ENCODE measurements at regions not wholly inside any gene's neighbourhood (a gene's known extent, or its start where the extent isn't known, plus 50 kb on each side); places are given as distances from the start of the nearest gene placed in this dataset.

DNA sequence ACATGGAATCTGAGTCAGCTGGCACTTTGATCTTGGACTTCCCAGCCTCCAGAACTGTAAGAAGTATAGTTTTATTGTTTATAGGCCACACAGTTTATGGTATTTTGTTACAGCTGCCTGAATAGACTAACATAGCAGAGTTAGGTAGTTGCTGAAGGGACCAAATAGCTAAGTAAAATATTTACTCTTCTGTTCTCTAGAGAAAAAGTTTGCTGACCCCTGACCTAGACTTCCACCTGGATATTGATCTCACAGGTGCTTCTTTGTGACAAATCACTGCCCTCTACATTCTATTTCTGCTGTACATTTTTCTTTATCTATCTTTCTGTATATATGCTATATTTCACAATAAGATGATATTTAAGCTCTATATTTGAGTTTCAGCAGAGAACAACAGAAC, 212.5 kb downstream of the CSNK2A3 start:
- no peak for DNase-seq (ENCODE audit: low spot score)

DNA sequence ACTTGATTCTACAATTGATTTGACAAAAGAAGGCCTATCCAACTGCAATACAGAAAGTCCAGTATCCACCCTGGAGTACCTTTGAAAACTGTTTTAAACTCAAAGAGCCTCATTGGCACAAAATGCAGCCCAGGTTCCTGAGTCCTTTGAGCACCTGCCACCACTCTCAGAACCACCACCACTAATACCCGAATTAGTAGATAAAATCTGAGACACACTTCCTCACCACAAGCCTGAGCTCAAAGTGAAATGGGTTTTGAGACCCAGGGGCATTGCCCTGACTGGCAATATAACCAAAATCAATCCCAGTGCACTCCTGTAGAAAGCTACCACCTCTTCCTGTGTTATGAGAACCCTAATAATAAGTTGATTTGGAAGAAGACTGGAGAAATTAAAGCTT, 215.7 kb downstream of the CSNK2A3 start:
- no peak for DNase-seq (ENCODE audit: low spot score)

DNA sequence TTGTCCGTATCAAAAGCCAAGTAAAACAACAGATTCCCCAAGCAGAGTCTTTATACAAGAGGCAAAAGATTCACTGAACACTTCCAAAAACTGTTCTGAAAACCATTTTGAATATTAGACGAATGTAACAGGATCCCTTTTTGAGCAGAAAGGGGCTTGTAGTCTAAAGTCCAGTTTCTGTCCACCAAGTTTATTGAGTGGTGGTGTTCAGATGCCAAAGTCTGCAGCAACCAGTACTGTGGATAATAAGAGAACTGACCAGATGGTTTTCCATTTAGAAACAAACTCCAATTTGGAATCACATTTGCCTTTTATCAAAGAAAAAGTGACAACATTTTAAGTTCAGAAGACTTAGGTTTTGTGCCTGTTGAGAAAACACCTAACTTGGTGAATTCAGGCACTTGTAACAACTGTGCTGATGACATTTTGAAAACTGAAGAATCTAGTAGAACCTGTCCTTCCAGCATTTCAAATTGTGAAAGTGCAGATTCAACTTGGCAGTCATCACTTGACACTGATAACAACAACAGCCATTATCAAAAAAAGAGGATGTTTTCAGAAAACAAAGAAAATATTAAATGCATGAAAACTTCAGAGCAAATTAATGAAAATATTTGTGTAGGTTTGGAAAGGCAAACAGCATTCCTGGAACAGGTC, 217.1 kb downstream of the CSNK2A3 start:
- DNase-seq (ENCODE audit: low spot score) = no peak

DNA sequence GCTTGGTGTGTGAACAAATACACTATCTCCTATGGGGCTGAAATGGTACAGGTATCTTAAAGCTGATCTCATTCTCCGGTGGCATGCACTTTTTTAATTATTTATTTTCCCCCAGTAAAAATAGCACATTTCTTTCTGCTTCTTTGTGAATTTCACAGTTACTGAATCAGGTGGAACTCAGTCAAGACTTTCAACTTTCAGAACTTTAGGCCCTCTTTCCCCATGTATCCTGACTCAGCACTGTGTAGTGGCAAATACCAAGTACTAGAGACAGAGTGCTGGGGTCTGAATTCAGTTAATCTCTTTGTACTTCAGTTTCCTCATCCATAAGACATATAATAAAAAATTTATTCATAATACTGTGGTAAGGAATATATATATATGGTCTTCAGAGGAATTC, 223.9 kb downstream of the CSNK2A3 start:
- no peak for DNase-seq (ENCODE audit: low spot score)

DNA sequence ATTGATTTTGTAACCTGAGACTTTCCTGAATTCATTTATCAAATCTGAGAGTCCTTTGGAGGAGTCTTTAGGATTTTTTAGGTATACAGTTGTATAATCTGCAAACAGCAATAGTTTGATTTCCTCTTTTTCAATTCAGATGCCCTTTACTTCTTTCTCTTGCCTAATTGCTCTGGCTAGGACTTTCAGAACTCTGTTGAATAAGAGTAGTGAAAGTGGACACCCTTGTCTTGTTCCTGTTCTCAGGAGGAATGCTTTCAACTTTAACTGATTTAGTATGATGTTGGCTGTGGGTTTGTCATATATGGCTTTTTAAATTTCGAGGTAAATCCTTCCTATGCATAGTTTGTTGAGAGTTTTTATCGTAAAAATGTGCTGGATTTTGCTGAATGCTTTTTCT, 227.4 kb downstream of the CSNK2A3 start:
- DNase-seq (ENCODE audit: low spot score) = no peak

DNA sequence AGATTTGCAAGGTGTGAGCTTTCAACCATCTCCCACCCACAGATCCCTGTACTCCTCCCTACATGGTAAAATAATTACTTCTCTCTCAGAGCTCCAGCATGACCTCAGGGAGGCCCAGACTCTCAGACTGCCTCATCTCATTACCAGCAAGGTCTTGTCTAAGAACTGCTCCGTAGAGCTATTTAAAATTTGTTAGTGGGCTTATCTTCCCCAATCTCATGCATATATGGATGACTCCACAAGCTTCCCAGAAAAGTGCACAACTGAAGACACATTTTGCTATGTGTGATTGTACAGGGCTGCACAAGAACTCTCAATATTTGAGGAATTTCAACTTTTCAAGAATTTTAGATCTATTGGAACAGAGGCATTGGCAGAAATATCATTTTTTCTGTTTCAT, 230.3 kb downstream of the CSNK2A3 start:
- DNase-seq (ENCODE audit: low spot score) = no peak

DNA sequence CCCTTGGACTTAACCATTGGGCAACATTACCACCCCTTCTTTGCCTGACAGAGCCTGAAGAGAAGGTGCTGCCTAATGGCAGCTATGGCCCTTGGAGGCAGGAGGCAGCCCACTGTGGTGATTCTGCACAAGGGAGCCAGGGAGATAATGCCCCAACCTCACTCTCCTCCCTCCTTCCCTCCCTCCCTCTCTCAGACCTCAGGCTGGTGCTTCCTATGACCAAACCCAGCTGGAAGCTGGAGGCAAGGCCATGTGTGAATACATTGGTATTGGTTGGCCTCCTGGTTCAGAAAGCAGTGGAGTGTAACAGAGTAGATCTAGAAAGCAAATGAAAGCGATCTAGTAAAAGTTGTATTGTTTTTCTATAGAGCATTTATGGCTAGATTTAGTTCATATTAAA, 233.1 kb downstream of the CSNK2A3 start:
- no peak for DNase-seq (ENCODE audit: low spot score)

DNA sequence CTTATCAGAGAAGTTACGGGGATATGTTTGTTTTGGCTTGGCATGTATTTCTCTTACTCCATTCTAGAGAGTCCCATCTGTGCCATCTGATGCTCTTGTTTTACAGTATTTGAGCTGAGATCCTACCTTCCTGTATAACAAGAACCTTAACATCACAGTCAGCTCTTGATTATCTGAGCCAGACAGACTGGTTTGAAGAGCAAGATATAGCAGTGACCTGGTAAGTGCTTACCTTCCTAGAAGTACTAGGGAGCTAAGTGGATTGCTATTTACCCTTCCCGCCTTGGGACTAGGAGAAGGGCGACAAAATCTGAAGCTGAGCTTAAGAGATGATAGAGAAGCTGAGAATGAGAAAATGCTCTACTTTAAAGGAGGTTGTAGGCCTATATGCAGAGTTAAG, 235.3 kb downstream of the CSNK2A3 start:
- DNase-seq (ENCODE audit: low spot score) = no peak

DNA sequence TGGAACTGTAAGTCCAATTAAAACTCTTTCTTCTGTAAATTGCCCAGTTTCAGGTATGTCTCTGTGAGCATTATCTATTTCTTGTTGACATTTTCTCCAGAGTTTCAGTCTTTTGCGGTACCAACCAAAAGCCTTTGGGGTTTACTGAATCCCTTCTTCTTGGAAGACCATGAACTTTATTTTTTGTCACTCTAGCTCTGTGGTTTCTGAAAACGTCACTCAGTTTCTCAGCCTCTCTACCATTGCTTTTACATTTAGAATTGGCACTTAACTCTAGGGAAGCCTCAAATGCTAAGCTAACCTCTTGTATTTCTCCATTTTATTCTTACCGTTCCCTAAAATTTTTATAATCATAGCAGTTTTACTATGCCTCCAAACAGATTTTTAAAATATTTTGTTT, 237.6 kb downstream of the CSNK2A3 start:
- no peak for DNase-seq (ENCODE audit: low spot score)

DNA sequence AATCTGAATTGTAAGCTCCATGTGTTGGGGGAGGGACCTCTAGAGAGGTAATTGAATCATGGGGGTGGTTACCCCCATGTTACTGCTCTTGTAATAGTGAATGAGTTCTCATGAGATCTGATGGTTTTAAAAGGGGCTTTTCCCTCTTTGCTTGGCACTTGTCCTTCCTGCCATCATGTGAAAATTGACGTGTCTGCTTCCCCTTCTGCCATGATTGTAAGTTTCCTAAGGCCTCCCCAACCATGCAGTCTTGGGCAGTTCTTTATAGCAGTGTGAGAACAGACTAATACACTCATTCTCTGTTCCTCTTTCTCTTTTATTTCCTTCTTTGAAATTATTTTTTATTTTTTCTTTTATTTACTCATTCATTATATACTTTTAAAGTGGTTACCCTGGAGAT, 239.4 kb downstream of the CSNK2A3 start:
- no peak for DNase-seq (ENCODE audit: low spot score)

DNA sequence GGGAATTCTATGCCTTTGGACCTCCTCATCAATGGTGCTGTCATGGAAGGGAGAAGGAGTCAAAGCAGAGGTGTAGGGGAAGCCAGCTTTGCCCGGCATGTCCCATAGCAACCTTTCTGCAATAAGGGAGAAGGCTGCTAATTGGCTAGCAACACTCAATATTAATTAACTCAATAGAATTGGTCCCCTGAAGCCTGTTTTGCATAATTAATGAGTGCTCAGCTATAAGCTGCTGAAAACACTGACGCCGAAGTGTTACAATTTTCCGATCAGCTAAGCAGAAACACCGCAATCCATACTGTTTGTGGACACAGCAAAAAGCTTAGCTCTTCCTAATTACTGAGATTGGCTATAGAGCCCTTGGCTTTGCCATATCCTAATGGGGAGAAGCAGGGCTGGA, 245.0 kb downstream of the CSNK2A3 start:
- DNase-seq (ENCODE audit: low spot score) = no peak

DNA sequence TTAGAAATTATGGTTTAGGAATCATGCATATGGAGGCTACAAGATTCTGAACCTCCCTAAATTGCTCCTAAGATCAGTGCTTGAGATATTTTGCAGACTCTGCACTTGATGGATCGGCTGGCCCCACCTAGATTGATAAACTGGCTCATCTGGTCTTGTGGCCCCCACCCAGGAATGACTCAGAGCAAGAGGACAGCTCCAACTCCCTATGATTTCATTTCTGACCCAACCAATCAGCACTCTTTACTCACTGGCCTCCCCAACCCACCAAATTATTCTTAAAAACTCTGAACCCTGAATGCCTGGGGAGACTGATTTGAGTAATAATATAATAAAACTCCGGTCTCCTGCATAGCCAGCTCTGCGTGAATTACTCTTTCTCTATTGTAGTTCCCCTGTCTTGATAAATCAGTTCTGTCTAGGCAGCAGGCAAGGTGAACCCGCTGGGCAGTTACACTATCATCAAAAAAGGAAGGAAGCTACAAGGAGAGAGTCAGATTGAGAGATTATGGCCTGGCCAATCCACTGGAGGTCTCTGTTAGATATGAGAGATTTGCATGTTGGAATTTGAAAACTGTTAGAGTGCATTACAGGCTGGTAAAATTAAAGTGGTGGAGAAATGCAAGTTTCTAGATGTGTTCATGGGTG, 245.8 kb downstream of the CSNK2A3 start:
- DNase-seq (ENCODE audit: low spot score) = no peak

DNA sequence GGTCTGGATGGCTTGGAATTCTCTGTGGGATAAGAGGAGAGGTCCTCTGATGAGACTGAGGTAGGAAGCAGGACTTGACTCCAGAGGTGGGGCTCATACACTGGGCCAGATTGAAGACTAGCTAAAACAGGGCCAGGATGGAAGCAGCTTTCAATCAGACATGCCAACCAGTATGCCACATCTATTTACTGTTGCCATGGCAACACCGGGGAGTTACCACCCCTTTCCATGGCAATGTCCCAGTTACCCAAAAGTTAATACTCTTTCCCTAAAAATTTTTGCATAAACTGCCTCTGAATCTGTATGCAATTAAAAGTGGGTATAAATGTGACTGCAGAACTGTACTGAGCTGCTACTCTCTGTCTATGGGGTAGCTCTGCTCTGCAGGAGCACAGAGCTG, 247.5 kb upstream of the ZBED5 start:
- no peak for DNase-seq (ENCODE audit: low spot score)

DNA sequence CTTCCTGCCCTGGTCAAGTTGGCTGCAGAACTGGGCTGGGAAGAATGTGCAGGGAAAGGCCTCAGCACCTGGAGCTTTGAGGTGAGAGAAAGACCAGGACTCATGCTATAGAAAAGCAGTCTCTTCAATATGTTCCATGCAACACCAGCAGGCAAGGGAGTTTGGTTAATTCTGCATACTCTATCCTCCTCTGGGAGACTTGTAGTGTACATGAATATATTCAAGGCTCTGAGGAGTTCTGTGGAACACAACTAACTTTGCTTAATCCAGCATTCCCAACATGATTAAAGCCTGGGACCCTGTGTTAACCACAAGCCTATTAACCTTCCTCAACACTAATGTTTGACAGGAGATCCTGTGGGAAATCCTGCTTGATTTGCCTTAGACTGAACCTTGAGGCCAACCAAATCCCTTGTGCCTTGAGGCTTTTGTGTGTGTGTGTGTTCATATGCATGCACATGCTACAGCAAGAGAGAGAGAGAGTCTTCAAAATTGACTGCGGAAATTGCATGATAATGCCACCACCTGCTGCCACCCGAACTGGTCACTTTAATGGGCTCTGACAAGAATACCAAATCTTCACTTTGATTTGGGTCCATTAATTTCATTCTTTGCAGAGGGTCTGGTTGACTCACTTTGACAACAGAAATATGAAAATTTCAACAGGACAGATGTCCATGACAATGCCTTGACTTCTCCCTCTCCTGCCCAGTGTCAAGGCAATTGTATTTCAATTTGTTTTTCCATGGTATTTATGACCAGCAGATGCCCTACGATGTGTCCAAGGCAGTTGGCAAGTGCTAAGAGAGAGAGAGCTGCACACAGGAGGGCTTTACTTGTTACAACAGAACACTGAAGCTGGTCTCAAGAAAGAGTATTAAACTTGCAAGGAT, 238.2 kb upstream of the ZBED5 start:
- no peak for DNase-seq (ENCODE audit: low spot score)

DNA sequence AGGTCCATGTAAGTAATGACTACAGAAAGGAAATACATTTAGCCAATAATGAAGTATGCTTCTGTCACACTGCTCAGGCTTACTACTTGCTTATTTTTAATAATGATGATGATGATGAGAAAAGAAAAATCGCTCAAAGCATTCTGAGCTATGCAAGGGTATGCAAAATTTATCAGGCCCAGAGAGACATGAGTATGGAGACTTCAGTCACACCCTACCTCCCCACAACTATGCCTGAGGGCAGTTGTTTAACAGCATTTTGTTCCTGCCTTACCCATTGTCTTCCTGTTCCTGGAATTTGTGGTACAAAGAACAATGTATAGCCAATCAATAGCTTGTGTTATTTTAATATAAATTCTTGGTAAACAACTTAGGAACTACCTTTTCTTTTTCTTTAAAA, 232.6 kb upstream of the ZBED5 start:
- no peak for DNase-seq (ENCODE audit: low spot score)

DNA sequence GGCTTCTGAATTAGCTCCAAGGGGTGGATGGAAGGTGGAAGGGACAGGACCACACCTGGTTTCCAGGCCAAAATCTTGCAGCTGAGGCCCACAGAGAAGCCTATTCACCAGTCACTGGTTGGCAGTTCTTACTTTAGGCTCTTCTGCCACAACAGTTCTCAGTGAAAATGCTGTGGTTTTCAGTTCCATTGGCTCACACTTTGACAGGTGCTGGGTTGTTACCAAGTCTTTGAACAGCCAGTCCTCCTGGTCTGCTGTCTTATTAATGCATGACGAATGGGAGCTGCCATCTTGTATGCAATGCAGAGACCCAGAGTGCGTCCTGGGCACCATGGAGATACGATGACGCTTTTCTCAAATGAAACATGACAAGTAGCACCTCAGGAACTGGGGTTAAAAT, 232.0 kb upstream of the ZBED5 start:
- DNase-seq (ENCODE audit: low spot score) = no peak

DNA sequence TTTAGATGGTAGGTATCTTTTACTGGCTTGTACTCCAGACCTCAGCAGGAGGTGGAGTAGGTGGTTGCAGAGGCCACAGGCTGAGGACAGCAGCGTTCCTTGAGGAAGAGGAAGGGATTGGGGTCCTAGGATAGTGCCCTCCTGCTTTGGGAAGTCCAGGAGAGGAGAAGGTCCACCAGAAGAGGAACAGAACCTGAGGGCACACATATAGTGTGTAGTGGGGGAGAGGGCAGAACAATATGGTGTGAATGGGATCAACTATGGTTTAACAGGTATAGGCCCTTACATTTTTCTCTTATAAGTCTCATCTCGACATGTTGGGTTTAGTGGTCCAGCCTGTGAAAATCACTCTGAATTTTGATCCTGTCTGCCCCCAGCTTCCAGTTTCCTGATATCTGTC, 229.1 kb upstream of the ZBED5 start:
- DNase-seq (ENCODE audit: low spot score) = no peak

DNA sequence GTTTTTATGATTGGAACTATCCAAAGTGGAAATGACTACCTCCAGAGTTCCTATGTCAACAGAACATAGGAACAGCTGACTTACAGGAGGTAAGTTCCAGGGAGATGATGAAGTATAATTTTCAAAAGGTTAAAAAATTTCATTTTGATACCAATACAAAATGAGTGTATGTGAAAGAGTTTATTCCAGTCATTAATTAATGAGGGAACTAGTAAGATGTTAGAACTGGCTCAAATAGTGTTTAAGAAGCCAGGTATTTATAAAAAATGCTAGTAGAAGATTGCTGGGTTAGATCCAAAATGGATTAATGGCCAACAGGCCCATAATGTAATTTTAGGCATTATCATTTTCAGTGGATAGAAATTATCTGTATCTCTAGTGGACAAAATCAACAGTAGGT, 227.7 kb upstream of the ZBED5 start:
- DNase-seq (ENCODE audit: low spot score) = no peak

DNA sequence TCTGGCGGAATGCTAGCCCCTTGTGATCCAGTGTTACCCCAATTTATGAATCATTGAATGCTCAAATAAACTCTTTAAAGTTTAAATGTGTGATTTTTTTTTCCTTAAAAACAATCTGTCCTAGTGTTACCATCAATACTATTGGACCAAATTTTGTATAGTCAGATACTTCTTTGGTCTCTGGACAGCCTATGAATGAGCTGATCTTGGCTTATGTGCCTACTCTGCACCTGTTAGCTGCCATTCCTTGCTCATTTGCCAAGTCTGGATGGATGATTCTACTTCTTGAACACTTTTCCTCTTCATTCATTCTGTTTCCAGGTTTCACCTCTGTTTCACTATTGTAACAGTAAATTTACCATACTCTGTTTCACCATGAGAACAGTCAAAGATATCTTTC, 226.5 kb upstream of the ZBED5 start:
- DNase-seq (ENCODE audit: low spot score) = no peak

DNA sequence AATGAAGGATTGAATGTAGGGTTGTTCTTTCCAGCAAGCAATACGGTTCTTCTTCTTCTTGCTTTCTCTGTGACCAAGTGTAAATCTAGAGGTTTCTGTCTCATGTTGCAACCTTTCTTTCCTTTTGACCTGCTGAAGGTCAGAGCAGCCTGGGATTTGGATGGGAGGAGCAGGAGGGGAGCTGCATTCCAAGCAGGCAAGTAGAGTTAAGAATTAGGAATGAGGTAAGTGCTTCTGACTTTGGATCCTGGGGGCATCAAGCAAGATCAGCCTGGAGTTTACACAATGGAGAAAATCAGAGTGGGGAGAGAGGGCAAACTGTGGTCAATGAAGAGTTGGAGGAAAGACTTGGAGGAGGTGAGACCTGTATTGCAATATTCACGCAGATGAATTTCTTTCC, 225.6 kb upstream of the ZBED5 start:
- DNase-seq (ENCODE audit: low spot score) = no peak

DNA sequence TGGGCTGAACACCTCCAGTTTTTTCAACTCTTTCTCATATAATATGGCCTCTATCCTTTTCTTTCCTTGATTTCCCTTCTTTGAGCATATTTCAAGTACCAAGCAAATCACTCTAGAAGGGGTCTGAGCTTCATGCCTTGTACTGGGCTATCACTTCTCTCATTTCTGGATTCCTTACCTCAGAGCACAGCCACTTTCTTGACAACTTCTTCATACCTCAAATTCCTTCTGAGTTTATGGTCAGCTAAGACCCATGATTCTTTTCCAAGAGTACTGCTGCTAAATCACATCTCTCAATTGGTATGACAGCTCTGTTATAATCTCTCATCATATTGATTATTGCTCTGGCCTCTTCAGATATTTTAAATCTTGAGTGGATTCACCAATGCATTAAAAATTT, 224.8 kb upstream of the ZBED5 start:
- DNase-seq (ENCODE audit: low spot score) = no peak

DNA sequence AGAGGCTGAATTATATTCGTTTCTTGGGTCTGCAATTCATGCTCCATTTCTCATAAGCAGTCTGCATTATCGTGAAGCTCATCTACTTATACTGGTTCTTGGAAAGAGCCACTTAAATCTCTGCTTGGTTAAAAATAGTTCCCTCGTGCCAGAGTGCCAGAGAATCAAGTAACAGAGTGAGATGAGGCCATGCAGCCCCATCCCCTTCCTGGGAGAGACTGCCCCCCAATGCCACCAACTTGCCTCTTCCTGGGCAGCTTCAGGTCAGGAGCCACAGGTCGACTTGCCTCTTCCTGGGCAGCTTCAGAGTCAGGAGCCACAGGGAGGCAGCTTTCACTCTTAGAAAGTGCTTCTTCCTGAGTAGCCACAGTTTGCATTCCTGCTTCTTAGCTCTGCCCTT, 223.9 kb upstream of the ZBED5 start:
- DNase-seq (ENCODE audit: low spot score) = no peak

DNA sequence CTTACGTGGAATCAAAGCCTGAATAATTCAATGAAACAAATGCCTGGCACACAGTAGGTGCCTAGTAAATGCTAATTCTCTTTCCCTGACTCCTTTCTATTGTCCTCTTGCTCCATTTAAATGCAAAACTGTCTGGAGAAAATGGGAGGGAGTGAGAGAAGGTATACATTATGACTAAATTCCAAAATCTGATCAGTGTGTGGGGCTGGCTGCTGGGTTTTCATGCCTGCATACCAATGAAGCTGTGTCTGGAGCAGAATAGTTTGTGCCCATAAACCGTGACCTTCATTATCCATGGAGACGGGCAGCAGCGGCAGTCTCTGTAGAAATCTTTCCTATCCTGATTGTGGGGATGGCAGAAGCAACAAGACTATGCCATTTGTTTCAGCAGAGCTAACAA, 223.4 kb upstream of the ZBED5 start:
- no peak for DNase-seq (ENCODE audit: low spot score)
